ENCODE measurements at regions not wholly inside any gene's neighbourhood (a gene's known extent, or its start where the extent isn't known, plus 50 kb on each side); places are given as distances from the start of the nearest gene placed in this dataset.

- H3K4me1 ChIP-seq: no peaks in the 10 kb centered on the region
- no peak overlapping the region for H3K9ac ChIP-seq
- H4K20me1 ChIP-seq: no peaks in the 10 kb centered on the region
- peak; percentile 8; the same call in 1 of the 2 replicates for TF ChIP-seq Cebpa-rat (IDR thresholded peaks at IDR 0.05)
- H3K9me3 ChIP-seq: no peaks in the 10 kb centered on the region
- no peak overlapping the region for H3K27ac ChIP-seq
- H3K4me2 ChIP-seq: no peak overlapping the region
- H3K36me3 ChIP-seq: no peaks in the 10 kb centered on the region
- no peaks in the 10 kb centered on the region for H3K27me3 ChIP-seq
- H3K4me3 ChIP-seq: no peak overlapping the region
Measured at GRCh38 chr16:59188029-59188428, 453.9 kb upstream of the GOT2 start.

DNA sequence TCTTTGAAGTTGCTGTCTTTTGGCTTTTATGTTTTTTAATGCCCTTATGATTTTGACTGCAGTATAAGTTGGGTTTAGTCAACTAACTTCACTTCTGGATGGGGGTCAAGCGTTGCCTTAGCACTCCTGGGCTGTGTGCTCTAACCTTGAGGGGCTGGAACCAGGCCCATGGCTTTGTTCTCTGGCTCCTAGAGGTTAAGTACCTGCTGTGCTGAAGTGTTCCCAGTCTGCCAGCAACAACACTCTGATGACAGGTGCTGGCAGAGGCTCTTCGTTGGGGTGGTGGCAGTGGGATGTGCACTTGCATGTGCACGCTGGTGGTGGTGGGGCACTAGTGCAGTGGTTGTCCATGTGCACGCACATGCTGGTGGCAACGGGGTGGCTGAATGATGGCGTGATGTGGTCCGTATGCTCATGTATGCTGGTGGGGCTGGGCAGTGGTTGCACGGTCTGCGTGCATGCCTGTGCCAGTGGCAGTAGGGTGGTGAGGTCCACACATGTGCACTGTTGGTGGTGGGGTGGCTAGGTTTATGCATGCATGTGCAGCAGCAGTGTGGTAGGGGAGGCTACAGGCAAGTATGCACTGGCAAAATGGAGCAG is 447.8 kb upstream of the GOT2 start:
- Histone ChIP-seq H3K9ac (no peak overlapping the region), H3K36me3 (no peaks in the 10 kb centered on the region), H3K27ac (no peak overlapping the region), H3K4me3 (no peak overlapping the region), H3K4me1 (no peaks in the 10 kb centered on the region), H4K20me1 (no peaks in the 10 kb centered on the region), H3K4me2 (no peak overlapping the region), H3K27me3 (no peaks in the 10 kb centered on the region), H3K9me3 (no peaks in the 10 kb centered on the region)
- TF ChIP-seq Cebpa-rat (IDR thresholded peaks at IDR 0.05): no peak

GRCh38 chr16:59180083-59180476 is 446.0 kb upstream of the GOT2 start:
- no peaks in the 10 kb centered on the region for H3K27me3 ChIP-seq
- TF ChIP-seq Cebpa-rat (IDR thresholded peaks at IDR 0.05): no peak

GRCh38 chr16:59179446-59180082 is 445.4 kb upstream of the GOT2 start:
- H3K27me3 ChIP-seq: no peaks in the 10 kb centered on the region
- H4K20me1 ChIP-seq: no peaks in the 10 kb centered on the region
- no peaks in the 10 kb centered on the region for H3K9me3 ChIP-seq
- H3K4me1 ChIP-seq: no peaks in the 10 kb centered on the region
- no peak overlapping the region for H3K4me3 ChIP-seq
- H3K36me3 ChIP-seq: no peaks in the 10 kb centered on the region
- no peak overlapping the region for H3K4me2 ChIP-seq
- no peak overlapping the region for H3K9ac ChIP-seq
- TF ChIP-seq Cebpa-rat (IDR thresholded peaks at IDR 0.05): no peak
- H3K27ac ChIP-seq: no peak overlapping the region

More at GRCh38 chr16:59180083-59180476, 446.0 kb upstream of the GOT2 start:
- no peak overlapping the region for H3K4me2 ChIP-seq
- no peaks in the 10 kb centered on the region for H3K36me3 ChIP-seq
- H3K9ac ChIP-seq: no peak overlapping the region
- H4K20me1 ChIP-seq: no peaks in the 10 kb centered on the region
- H3K27ac ChIP-seq: no peak overlapping the region
- no peaks in the 10 kb centered on the region for H3K9me3 ChIP-seq
- H3K4me3 ChIP-seq: no peak overlapping the region
- H3K4me1 ChIP-seq: no peaks in the 10 kb centered on the region

DNA sequence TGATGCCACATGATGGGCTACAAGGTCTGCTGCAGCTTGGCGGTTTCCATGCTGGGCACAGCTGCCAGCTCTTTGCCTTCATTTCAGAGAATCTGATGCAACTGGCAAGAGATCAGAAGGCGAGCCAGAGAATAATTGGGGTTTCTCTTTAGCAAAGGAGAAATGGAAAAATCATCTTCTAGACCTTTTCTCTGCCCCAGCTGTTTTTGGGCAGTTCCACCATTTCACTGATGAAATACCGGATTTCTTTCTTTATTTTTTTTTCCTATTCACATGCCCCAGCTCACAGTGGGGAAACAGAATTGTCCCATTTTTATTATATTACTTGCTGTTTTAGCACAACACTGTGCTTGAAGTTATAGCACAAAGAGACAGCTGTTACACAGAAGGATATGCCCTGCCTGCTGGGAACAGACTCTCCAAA is 439.3 kb upstream of the GOT2 start:
- H3K36me3 ChIP-seq: no peaks in the 10 kb centered on the region
- no peak for TF ChIP-seq Cebpa-rat (IDR thresholded peaks at IDR 0.05)

GRCh38 chr16:59170099-59170712 is 436.1 kb upstream of the GOT2 start:
- Histone ChIP-seq H3K9ac (no peak overlapping the region), H3K9me3 (no peaks in the 10 kb centered on the region), H4K20me1 (no peaks in the 10 kb centered on the region), H3K4me1 (no peaks in the 10 kb centered on the region), H3K36me3 (no peaks in the 10 kb centered on the region), H3K4me3 (no peak overlapping the region), H3K27me3 (no peaks in the 10 kb centered on the region), H3K27ac (no peak overlapping the region), H3K4me2 (no peak overlapping the region)
- no peak for TF ChIP-seq Cebpa-rat (IDR thresholded peaks at IDR 0.05)

More for the DNA sequence above, 439.3 kb upstream of the GOT2 start:
- Histone ChIP-seq H3K4me2 (no peak overlapping the region), H3K27ac (no peak overlapping the region), H3K27me3 (no peaks in the 10 kb centered on the region), H4K20me1 (no peaks in the 10 kb centered on the region), H3K9me3 (no peaks in the 10 kb centered on the region), H3K4me3 (no peak overlapping the region), H3K4me1 (no peaks in the 10 kb centered on the region), H3K9ac (no peak overlapping the region)

DNA sequence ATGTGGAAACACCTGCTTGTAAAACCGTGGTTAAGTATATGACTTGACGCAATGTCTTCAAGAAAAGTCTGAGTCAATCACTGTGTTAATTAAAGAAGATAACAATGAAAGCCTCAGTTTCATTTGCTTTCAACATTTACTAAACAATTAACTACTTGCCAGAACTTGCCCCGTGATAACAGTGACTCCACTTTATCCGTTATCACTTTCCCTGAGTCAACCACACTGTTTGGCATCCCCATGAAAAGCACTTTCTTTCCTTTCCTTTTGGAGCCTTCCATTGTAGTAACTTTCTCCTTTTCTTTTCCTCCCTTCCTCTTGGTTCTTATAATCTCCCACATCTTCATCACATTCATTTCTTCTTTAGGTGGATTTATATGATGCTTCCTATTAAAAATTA is 435.1 kb upstream of the GOT2 start:
- H3K4me1 ChIP-seq: no peaks in the 10 kb centered on the region
- H3K9me3 ChIP-seq: no peaks in the 10 kb centered on the region
- no peaks in the 10 kb centered on the region for H3K27me3 ChIP-seq
- no peak for TF ChIP-seq Cebpa-rat (IDR thresholded peaks at IDR 0.05)
- no peak overlapping the region for H3K27ac ChIP-seq
- H3K9ac ChIP-seq: no peak overlapping the region
- H3K4me2 ChIP-seq: no peak overlapping the region
- H3K4me3 ChIP-seq: no peak overlapping the region
- no peaks in the 10 kb centered on the region for H4K20me1 ChIP-seq
- H3K36me3 ChIP-seq: no peaks in the 10 kb centered on the region

DNA sequence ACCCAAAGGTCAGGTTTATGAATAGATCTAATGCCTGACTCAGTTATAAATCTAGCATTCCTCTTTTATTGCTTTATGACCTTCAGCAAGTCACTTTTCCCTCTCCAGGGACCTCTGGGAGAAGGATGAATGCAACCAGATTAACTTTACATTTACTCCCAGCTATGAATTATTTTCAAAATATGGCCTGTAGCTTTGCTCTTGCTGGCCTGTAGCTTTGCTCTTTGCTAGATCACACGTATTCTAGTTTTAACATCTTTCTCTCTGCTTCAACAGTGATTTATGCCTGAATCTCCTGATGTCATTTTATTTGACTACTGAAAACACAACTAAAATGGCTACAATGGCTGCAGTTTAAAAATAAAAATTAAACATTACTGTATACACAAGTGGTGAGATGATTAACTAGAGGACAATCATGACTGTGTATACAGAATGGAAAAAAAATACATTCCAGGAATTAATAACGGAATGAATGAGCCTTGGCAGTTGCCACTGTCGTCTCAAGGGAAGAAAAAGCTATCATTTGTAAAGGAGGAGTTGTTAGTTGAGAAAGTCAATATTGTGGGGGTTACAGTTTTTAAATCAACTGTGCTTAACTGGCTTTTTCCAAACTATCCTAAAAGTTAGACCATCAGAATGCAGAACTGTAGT is 434.5 kb upstream of the GOT2 start:
- H3K4me1 ChIP-seq: no peaks in the 10 kb centered on the region
- no peaks in the 10 kb centered on the region for H3K36me3 ChIP-seq
- H3K9ac ChIP-seq: no peak overlapping the region
- no peak overlapping the region for H3K27ac ChIP-seq
- no peaks in the 10 kb centered on the region for H3K27me3 ChIP-seq
- TF ChIP-seq Cebpa-rat (IDR thresholded peaks at IDR 0.05): no peak
- no peak overlapping the region for H3K4me2 ChIP-seq
- H4K20me1 ChIP-seq: no peaks in the 10 kb centered on the region
- H3K4me3 ChIP-seq: no peak overlapping the region
- H3K9me3 ChIP-seq: no peaks in the 10 kb centered on the region

- no peak for TF ChIP-seq Cebpa-rat (IDR thresholded peaks at IDR 0.05)
- Histone ChIP-seq H3K27ac (no peak overlapping the region), H3K4me2 (no peak overlapping the region), H3K4me3 (no peak overlapping the region), H3K9ac (no peak overlapping the region), H3K36me3 (no peaks in the 10 kb centered on the region), H4K20me1 (no peaks in the 10 kb centered on the region), H3K4me1 (no peaks in the 10 kb centered on the region), H3K9me3 (no peaks in the 10 kb centered on the region), H3K27me3 (no peaks in the 10 kb centered on the region)
Measured at GRCh38 chr16:59164461-59164860, 430.3 kb upstream of the GOT2 start.
